CD4-positive, alpha-beta T cell treated with Interleukin-2 at 100 ng/mL for 4 hours (primary cell): ENCODE measurements at regions not wholly inside any gene's neighbourhood (a gene's known extent, or its start where the extent isn't known, plus 50 kb on each side); places are given as distances from the start of the nearest gene placed in this dataset.
"Not testable (repeated sequence)": the region's sequence is repeated elsewhere in the genome, so short reads cannot be mapped to it uniquely, and the experiment has no call there.

Experiments
- DNase-seq: peaks from one replicate; pipeline ENCODE4 v3.0.0-alpha.2; 2020; ENCODE audit warnings: low spot score

- DNase-seq: no peak
Measured at GRCh38 chr14:54256156-54256555, 140.7 kb upstream of the CDKN3 start.

GRCh38 chr14:54257424-54257823, 139.4 kb upstream of the CDKN3 start:
- DNase-seq: no peak

DNA sequence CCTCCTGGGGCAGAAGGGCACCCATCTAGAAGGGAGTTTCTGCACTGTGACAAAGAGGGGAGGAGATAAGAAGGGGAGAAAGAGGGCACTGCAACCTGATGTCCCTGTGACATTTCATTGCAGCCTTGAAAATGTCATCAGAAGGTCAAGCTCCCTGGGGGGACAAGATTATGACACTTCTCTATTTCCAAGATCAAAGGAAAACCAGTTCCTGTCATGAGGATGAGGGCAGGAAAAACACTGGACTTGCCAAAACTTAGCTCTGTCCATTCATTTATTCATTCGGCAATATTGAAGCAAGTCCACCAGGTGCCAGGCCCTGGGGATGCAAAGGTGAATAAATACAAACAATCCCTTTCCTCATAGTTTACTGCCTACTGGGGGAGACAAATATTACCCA, 138.4 kb upstream of the CDKN3 start:
- no peak for DNase-seq

DNA sequence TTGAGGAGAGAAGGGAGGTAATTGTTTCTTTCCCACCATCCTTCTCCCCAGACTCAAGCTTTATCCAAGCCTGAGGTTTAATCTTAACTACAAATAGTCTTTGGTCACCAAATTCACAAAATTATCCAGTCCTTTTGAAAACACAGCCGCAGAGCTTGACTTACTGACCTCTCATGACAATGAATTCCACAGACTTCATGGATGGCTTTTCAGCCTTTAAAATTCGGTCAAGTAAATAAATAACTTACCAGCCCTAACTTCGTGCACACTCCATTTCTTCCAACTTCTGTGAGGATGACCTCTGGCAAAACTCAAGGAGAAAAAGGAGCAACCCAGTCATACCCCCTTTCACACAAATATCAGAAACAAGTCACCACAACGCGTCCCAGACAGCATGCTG, 137.0 kb upstream of the CDKN3 start:
- DNase-seq: no peak

DNA sequence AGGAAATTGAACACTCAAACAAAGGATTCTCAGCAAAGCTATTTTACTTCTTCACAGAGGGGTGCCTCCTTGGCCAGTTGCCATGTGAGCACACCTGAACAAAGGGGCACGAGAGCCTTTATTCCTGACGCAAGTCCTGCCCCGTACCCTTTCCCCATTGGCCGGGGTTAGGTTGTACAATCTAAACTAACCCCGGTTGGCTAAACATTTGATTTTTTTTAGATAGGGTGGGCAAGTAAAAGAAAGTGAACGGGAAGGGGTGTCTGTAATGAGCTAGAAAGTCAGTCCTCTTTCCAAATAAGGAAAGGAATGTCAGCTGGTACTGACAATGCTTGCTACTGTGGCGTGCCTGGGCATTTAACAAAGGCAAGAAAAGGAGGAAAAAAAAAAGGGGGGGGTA, 135.5 kb upstream of the CDKN3 start:
- no peak for DNase-seq

DNA sequence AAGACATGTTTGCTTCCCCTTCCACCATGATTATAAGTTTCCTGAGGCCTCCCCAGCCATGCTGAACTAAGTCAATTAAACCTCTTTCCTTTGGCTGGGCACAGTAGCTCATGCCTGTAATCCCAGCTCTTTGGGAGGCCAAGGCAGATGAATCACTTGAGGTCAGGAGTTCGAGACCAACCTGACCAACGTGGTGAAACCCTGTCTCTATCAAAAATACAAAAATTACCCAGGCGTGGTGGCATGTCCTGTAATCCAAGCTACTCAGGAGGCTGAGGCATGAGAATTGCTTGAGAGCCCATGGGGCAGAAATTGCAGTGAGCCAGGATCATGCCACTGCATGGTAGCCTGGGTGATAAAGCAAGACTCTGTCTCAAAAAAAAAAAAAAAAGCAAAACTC, 130.2 kb upstream of the CDKN3 start:
- DNase-seq: not testable (repeated sequence)

- no peak for DNase-seq
Measured at GRCh38 chr14:54267172-54267571, 129.6 kb upstream of the CDKN3 start.

DNA sequence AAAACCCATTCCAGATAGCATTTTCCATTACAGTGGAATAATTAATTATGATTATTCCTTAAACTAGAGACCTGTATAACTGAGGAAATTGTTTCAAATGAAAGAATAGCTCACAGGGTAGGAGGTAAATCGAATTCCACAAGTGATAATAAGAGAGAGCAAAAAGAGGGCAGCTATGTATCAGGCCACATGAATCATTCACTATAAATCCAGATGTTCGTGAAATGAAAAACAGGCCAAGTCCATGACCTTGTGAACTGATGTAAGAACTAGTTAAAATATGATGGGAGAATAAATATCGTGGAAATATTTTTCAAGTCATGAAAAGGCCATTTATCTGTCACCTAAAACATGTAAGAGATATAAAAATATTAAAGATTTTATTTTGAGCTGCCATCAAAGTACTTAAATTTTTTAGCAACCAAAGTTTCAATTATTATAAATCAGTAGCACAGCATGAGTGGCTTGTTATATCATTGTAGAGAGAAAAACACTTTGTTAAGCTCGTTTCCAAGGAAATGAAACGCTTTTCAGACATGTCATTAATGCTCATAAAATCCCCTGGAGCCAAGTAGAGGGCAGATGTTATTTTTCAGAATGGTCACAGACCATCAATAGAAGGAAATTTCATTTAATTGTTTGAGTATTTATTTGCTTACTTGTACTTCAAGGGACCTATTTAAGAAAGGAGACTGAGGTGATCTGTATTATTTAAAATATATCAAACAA, 120.6 kb upstream of the CDKN3 start:
- DNase-seq: no peak

DNA sequence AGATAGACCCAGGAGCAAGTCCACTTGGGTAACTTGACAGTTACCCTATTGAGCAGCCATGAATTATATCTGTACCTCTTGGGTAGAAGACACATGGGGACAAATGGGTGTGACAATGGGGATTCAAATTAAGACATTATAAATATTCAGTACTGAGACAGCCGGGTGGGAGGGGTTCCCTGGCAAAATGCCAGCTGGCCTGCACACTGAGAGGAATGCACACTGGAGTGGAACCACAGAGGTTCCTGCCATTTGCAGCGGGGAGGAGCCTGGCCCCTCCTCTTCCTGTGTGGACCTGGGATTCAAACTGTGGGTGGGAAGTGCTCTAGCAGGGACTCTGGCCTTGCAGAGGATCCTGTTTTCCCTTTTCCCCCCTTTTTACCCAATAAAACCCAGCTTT, 118.7 kb upstream of the CDKN3 start:
- DNase-seq: no peak

DNA sequence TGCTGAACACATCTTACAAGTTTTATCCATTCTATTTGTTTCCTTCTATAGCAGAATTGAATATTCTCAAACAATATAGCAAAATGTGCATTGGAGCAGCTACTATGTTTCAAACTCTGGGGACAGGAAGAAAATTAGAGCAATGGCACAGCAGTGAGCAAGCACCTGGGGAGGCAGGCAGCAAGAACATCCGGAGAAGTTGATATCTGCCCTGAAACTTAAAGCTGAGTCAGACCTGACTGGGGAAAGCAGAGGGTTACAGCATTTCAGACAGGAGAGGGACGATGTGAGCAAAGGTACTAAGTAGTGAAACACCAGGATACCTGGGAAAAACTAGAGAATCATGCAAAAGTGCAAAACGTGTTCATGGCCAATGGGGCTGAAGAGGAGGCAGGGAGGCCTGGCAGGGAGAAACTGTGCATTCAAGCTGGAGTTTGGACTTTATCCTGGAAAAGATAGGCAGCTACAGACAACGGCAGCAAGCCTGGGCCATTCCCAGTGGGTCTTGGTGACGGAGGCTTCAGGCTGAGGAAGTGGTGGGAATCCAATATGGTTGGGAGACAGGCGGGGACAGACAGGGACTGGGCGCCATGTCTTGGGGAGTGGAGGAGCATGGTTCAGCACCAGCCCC, 118.0 kb upstream of the CDKN3 start:
- no peak for DNase-seq

DNA sequence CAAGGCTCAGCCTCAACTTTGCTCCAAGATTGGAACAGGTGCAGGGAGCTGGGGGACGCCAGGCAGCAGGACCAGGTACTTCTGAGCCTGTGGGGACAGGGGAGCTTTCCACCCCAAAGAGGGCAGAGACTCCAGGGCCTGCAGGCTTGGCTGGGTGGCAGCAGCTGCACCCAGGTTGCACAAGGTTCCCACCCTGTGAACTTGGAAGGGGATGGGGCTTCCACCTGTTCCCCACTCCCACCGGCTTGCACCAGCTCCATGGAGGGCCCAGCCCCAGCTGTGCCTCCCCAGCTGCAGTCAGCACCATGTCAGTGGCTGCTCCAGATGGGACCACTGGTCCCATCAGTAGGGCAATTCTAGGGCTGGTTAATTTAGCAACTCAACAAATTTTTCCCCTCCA, 114.0 kb upstream of the CDKN3 start:
- DNase-seq: no peak

- no peak for DNase-seq
Measured at GRCh38 chr14:54285030-54285429, 111.8 kb upstream of the CDKN3 start.

DNA sequence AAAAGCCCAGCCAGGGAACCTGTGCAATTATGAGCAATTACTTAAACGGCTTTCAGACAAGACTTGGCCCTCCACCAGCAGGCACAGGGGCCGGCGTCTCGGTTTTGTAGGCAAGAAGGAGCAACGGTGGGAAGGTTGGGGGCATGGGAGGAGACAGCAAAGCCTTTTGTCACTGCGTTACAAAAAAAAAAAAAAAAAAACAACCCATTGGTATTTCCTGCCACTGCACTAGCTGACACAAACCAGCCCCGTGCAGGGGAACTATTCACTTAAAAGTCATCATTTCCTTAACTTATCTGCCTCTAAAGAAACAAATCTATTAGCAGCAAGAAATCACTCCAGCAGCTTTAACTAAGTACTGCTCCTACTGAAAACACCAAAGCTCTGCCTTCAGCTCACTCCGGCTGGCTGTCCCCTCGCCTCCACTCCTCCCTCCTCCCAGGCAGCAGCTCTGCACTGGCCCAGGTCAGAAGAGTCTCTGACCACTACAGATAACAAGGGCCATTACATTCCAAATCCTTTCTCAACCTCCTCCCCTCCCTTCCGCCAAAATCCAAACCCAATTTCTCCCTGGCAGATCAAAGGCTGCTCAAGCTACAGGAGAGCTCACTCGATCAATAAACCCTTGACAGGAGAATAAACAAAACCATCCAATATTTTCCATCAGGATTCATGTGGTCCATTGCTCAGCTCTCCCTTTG, 105.2 kb upstream of the CDKN3 start:
- DNase-seq: no peak

GRCh38 chr14:54294802-54295201, 102.0 kb upstream of the CDKN3 start:
- DNase-seq: no peak

- DNase-seq: no peak
Measured at GRCh38 chr14:54299410-54300363, 97.1 kb upstream of the CDKN3 start.

GRCh38 chr14:54300881-54301280, 95.9 kb upstream of the CDKN3 start:
- DNase-seq: no peak

- no peak for DNase-seq
Measured at GRCh38 chr14:54301359-54301758, 95.4 kb upstream of the CDKN3 start.

DNA sequence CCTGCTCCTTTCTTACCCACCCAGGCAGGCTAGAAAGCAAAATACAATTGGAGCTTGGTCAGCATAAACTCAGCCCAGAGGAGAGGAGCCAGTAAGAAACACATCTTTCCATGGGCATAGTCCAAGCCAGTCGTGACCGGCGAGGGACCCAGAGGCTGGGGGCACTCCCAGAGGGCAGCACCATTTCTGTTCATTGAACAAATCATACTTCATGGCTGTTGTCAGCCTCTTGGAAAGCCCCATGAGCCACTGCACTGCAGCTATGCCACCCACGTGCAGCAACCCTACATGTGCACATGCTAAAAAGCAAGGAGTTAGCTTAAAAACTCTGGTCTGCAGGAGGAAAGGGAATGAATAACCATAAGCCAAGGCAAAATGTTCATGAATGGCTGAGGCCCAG, 90.0 kb upstream of the CDKN3 start:
- no peak for DNase-seq

DNA sequence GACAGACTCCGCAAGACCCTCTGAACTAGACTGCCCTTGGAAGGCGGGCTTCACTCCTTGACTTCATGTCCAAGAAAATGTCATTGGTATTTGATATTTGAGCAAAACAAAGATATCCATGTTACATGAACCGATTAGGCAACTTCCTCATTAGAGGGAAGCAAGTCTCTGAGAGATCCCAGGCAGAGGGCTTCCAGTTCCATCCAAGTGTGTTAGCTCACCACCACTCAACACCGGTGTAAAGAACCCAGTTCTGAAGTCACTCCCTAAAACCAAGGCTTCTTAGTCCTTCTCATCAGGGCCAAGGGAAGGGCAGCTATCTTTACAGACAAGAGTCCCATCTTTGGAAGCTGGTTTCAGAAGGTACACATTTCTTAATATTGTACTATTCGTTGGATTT, 87.2 kb upstream of the CDKN3 start:
- DNase-seq: no peak

GRCh38 chr14:54310151-54310850, 86.5 kb upstream of the CDKN3 start:
- DNase-seq: no peak

GRCh38 chr14:54310851-54311228, 86.0 kb upstream of the CDKN3 start:
- no peak for DNase-seq
